ENCODE measurements at regions not wholly inside any gene's neighbourhood (a gene's known extent, or its start where the extent isn't known, plus 50 kb on each side); places are given as distances from the start of the nearest gene placed in this dataset.

DNA sequence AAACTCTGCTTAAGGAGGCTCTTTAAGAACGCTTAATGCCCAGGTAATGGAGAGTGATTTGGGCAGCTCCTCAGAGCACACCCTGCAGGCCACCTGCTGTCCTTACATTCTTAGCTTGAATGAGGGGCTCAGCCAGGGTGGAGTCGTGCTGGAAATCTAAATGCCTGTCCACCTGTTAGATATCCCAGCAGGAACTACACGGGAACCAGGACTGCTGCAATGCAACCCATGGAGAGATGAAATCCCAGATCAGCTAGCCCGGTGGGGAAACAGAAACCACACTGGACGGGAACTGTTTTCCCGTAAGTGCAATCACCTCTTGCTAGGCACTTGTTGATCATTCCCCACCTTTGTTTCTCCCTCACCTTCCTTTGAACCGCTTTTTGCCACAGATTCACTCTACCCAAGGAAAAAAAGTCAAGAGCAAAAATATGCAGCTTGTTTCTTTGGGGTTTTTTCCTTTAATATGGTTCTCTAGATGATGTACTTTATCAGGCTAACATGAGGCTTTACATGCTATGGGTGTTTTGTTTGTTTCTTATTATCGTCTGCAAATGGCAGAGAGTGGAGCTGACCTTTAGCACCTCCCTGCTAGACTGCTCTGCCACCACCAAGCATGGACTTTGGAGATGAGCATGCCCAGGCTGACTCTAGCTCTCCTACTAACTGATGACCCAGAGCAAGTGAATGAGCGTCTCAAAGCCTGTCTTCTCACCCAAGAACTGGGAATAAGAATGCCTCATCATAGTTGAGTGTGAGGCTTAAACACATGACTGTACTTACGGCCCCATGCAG lies 125.9 kb upstream of the TNFAIP3 start:
- BruUV-seq (replicated peaks), result no TSS peak
- Histone ChIP-seq H3K9me3 (no peaks in the 10 kb centered on the region), H3K27me3 (replicated peaks; ENCODE audit: control insufficient read depth, insufficient read depth, low read length) (no peaks in the 10 kb centered on the region), H3K4me1 (no peaks in the 10 kb centered on the region), H3K36me3 (ENCODE audit: control insufficient read depth, insufficient read depth, low read length) (no peaks in the 10 kb centered on the region), H3K4me3 (ENCODE audit: low read depth, low read length) (no peak overlapping the region)
- Mint-ChIP-seq H3K27ac (ENCODE audit: unreplicated experiment) (no peak overlapping the region), H3K36me3 (ENCODE audit: insufficient read depth, unreplicated experiment) (no peaks in the 10 kb centered on the region), H3K27me3 (ENCODE audit: insufficient read depth, unreplicated experiment) (no peaks in the 10 kb centered on the region), H3K9me3 (ENCODE audit: unreplicated experiment) (peaks cover 8% of the 10 kb centered on the region), H3K4me1 (ENCODE audit: low read depth, unreplicated experiment) (peaks cover 21% of the 10 kb centered on the region), H3K4me3 (ENCODE audit: unreplicated experiment) (no peak overlapping the region)
- intact Hi-C loops (cut with micrococcal nuclease; ENCODE audit: unreplicated experiment), result no loop called here
- no peak for DNase-seq
- ChIA-PET CTCF (no interaction called here), POLR2A (no interaction called here)
- TF ChIP-seq, protein P1, sequence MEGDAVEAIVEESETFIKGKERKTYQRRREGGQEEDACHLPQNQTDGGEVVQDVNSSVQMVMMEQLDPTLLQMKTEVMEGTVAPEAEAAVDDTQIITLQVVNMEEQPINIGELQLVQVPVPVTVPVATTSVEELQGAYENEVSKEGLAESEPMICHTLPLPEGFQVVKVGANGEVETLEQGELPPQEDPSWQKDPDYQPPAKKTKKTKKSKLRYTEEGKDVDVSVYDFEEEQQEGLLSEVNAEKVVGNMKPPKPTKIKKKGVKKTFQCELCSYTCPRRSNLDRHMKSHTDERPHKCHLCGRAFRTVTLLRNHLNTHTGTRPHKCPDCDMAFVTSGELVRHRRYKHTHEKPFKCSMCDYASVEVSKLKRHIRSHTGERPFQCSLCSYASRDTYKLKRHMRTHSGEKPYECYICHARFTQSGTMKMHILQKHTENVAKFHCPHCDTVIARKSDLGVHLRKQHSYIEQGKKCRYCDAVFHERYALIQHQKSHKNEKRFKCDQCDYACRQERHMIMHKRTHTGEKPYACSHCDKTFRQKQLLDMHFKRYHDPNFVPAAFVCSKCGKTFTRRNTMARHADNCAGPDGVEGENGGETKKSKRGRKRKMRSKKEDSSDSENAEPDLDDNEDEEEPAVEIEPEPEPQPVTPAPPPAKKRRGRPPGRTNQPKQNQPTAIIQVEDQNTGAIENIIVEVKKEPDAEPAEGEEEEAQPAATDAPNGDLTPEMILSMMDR (IDR thresholded peaks at IDR 0.05; ENCODE audit: insufficient read depth in 1 of 2, low read depth in 1 of 2, low read length in 1 of 2, severe bottlenecking in 1 of 2, unreplicated experiment in 1 of 2), result no peak

DNA sequence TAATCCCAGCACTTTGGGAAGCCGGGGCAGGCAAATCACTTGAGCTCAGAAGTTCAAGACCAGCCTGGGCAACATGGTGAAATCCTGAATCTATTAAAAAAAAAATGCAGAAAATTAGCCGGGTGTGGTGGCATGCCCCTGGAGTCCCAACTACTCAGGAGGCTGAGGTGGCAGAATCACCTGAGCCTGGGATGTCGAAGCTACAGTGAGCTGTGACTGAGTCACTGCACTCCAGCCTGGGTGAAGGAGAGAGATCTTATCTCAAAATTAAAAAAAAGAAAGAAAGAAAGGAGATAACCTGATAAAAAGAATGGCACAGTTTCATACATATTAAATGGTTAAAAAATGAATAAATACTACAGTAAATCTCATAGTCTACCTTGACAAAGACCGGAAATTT lies 123.6 kb upstream of the TNFAIP3 start:
- no peaks in the 10 kb centered on the region for H3K36me3 ChIP-seq (ENCODE audit: control insufficient read depth, insufficient read depth, low read length)
- no peak overlapping the region for H3K4me3 ChIP-seq (ENCODE audit: low read depth, low read length)
- H3K4me1 ChIP-seq, result no peaks in the 10 kb centered on the region
- H3K36me3 Mint-ChIP-seq (ENCODE audit: insufficient read depth, unreplicated experiment), result no peaks in the 10 kb centered on the region
- POLR2A ChIA-PET, result no interaction called here
- intact Hi-C loops (cut with micrococcal nuclease; ENCODE audit: unreplicated experiment), result no loop called here
- no peak for DNase-seq
- peaks cover 8% of the 10 kb centered on the region for H3K9me3 Mint-ChIP-seq (ENCODE audit: unreplicated experiment)
- CTCF ChIA-PET, result interaction anchor here (0.5 to 0.7 kb wide), 3 partner anchors 46 to 1063 kb away, joined by 3 to 6 read pairs (median 3); no protein-coding TSS in a partner anchor
- H3K9me3 ChIP-seq, result no peaks in the 10 kb centered on the region
- no peaks in the 10 kb centered on the region for H3K27me3 ChIP-seq (replicated peaks; ENCODE audit: control insufficient read depth, insufficient read depth, low read length)
- no TSS peak for BruUV-seq (replicated peaks)
- peak overlapping the region; percentile 75 for H3K27ac Mint-ChIP-seq (ENCODE audit: unreplicated experiment)
- no peaks in the 10 kb centered on the region for H3K27me3 Mint-ChIP-seq (ENCODE audit: insufficient read depth, unreplicated experiment)
- H3K4me3 Mint-ChIP-seq (ENCODE audit: unreplicated experiment), result no peak overlapping the region
- TF ChIP-seq, protein P1 (IDR thresholded peaks at IDR 0.05; ENCODE audit: insufficient read depth in 1 of 2, low read depth in 1 of 2, low read length in 1 of 2, severe bottlenecking in 1 of 2, unreplicated experiment in 1 of 2), result no peak
- H3K4me1 Mint-ChIP-seq (ENCODE audit: low read depth, unreplicated experiment), result peaks cover 11% of the 10 kb centered on the region

DNA sequence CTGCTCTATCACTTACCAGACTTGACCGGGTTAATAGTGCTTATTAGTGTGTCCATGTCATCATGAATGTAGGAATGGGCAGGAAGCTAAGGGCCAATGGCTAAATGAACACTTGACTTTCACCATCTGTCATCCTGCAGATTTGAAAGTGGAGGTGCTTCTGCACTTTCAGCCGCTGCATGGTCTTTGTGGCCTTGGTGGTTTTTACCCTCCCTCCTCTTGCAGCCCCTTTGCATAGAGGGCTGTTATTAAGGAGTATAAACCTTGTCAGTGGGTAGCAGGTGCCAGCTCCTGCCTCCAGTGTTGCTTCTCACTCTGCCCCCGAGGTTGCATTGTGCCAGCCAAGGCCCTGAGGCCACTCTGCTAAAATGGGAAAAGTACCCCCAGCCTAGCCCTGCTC lies 122.2 kb upstream of the TNFAIP3 start:
- Histone ChIP-seq H3K4me1 (no peaks in the 10 kb centered on the region), H3K27me3 (replicated peaks; ENCODE audit: control insufficient read depth, insufficient read depth, low read length) (no peaks in the 10 kb centered on the region), H3K36me3 (ENCODE audit: control insufficient read depth, insufficient read depth, low read length) (no peaks in the 10 kb centered on the region), H3K9me3 (no peaks in the 10 kb centered on the region), H3K4me3 (ENCODE audit: low read depth, low read length) (no peak overlapping the region)
- H3K4me3 Mint-ChIP-seq (ENCODE audit: unreplicated experiment), result no peak overlapping the region
- no peaks in the 10 kb centered on the region for H3K36me3 Mint-ChIP-seq (ENCODE audit: insufficient read depth, unreplicated experiment)
- no TSS peak for BruUV-seq (replicated peaks)
- CTCF ChIA-PET, result interaction anchor here (0.5 kb wide), 1 partner anchor 42 kb away, joined by 3 read pairs; no protein-coding TSS in a partner anchor
- H3K9me3 Mint-ChIP-seq (ENCODE audit: unreplicated experiment), result peaks cover 7% of the 10 kb centered on the region
- DNase-seq, result no peak
- no peak overlapping the region for H3K27ac Mint-ChIP-seq (ENCODE audit: unreplicated experiment)
- no peaks in the 10 kb centered on the region for H3K27me3 Mint-ChIP-seq (ENCODE audit: insufficient read depth, unreplicated experiment)
- H3K4me1 Mint-ChIP-seq (ENCODE audit: low read depth, unreplicated experiment), result peaks cover 16% of the 10 kb centered on the region
- TF ChIP-seq, protein P1 (IDR thresholded peaks at IDR 0.05; ENCODE audit: insufficient read depth in 1 of 2, low read depth in 1 of 2, low read length in 1 of 2, severe bottlenecking in 1 of 2, unreplicated experiment in 1 of 2), result no peak
- intact Hi-C loops (cut with micrococcal nuclease; ENCODE audit: unreplicated experiment), result no loop called here
- POLR2A ChIA-PET, result no interaction called here

Data from Caco-2 (cell line).